ENCODE measurements at regions not wholly inside any gene's neighbourhood (a gene's known extent, or its start where the extent isn't known, plus 50 kb on each side); places are given as distances from the start of the nearest gene placed in this dataset.

DNA sequence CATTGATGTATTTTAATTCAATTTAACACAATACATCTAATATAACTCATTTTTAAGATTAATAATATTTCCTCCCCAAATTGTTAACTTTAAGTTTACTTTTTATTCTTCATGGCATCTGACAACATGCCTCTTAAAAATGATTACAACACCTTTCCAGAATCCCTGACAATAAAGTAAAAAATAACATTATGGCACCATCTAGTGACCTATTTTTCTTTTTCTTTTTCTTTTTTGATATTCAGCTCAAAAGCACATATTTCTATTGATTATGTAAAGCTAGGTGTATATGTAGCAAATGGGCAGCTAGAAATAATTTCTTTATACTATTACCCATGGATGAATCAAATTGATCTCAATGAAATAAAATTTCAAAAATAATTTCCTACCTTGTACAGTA lies 834.3 kb upstream of the CDH8 start:
- H3K4me1 ChIP-seq = peaks cover 0 to under 1% (median 0%) of the 10 kb centered on the region in 4 donors
- H3K4me3 ChIP-seq = no peak overlapping the region
- H3K36me3 ChIP-seq = no peaks in the 10 kb centered on the region
- H3K27ac ChIP-seq = no peak overlapping the region
- no peak for DNase-seq
- H3K9me3 ChIP-seq = no peaks in the 10 kb centered on the region
- TF ChIP-seq, protein P1, sequence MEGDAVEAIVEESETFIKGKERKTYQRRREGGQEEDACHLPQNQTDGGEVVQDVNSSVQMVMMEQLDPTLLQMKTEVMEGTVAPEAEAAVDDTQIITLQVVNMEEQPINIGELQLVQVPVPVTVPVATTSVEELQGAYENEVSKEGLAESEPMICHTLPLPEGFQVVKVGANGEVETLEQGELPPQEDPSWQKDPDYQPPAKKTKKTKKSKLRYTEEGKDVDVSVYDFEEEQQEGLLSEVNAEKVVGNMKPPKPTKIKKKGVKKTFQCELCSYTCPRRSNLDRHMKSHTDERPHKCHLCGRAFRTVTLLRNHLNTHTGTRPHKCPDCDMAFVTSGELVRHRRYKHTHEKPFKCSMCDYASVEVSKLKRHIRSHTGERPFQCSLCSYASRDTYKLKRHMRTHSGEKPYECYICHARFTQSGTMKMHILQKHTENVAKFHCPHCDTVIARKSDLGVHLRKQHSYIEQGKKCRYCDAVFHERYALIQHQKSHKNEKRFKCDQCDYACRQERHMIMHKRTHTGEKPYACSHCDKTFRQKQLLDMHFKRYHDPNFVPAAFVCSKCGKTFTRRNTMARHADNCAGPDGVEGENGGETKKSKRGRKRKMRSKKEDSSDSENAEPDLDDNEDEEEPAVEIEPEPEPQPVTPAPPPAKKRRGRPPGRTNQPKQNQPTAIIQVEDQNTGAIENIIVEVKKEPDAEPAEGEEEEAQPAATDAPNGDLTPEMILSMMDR (IDR thresholded peaks at IDR 0.05) = no peak
- no peak for TF ChIP-seq POLR2A (IDR thresholded peaks at IDR 0.05)
- intact Hi-C loops (cut with DNase I; ENCODE audit: low total_unique reads) = no loop called here
- no peaks in the 10 kb centered on the region for H3K27me3 ChIP-seq
- in situ Hi-C loops (cut with MboI; ENCODE audit: low pct_ligation_motif_present in 1 of 4, low pct_unique_long_range_greater_than_20kb in 1 of 4, low sequenced_read_pairs in 3 of 4) = no loop called here

DNA sequence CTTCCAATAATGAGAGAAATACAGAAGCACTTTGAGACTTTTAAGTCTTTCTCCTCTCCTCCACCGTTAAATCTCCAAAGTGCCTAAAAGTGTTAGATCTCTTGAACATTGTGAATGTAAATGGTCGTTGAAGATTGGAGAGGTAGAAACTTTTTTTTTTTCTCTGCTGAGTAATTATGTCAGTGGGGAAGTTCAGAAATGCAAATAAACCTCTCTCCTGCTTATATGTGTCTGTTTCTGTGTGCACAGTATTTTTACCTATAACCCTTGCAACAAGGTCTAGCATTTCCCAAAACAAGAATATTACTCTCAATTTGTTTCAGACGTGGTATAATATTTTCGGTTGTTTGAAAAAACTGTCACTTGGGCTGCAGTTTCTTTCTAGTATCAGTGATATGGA lies 833.6 kb upstream of the CDH8 start:
- no peaks in the 10 kb centered on the region for H3K4me1 ChIP-seq
- H3K36me3 ChIP-seq = no peaks in the 10 kb centered on the region
- H3K27ac ChIP-seq = no peak overlapping the region
- no peaks in the 10 kb centered on the region for H3K27me3 ChIP-seq
- no peaks in the 10 kb centered on the region for H3K9me3 ChIP-seq
- DNase-seq = no peak
- in situ Hi-C loops (cut with MboI; ENCODE audit: low pct_ligation_motif_present in 1 of 4, low pct_unique_long_range_greater_than_20kb in 1 of 4, low sequenced_read_pairs in 3 of 4) = no loop called here
- intact Hi-C loops (cut with DNase I; ENCODE audit: low total_unique reads) = no loop called here
- H3K4me3 ChIP-seq = no peak overlapping the region
- 44 to 53% methylated on average over 4 of the region's 4 CpGs for WGBS, 2 donors (ENCODE audit: low coverage in 1 of 2)
- TF ChIP-seq, protein P1 (IDR thresholded peaks at IDR 0.05) = no peak
- TF ChIP-seq POLR2A (IDR thresholded peaks at IDR 0.05) (no peak), EP300 (IDR thresholded peaks at IDR 0.05; ENCODE audit: low read depth) (no peak), POLR2AphosphoS5 (IDR thresholded peaks at IDR 0.05) (no peak)

DNA sequence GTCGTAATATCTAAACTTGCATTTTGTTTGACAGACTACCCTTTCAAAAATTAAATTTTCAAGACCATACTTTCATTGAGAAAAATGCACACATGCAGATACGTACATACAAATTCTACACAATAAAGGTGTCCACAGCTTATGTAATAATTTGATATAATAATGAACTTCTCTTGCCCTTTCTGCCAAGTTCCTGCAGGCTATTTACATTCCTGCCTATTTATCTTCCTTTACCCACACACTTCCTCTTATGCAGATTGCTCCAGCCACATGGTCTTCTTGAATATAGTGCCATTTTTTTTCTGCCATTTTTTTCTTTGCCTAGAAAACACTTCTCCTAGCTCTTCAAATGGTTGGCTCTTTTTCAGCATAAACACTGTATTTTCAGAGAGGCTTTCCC lies 826.9 kb upstream of the CDH8 start:
- Histone ChIP-seq H3K27me3 (no peaks in the 10 kb centered on the region), H3K36me3 (no peaks in the 10 kb centered on the region), H3K4me3 (no peak overlapping the region), H3K9me3 (no peaks in the 10 kb centered on the region), H3K4me1 (no peaks in the 10 kb centered on the region), H3K27ac (no peak overlapping the region)
- intact Hi-C loops (cut with DNase I; ENCODE audit: low total_unique reads) (no loop called here), in situ Hi-C loops (cut with MboI; ENCODE audit: low pct_ligation_motif_present in 1 of 4, low pct_unique_long_range_greater_than_20kb in 1 of 4, low sequenced_read_pairs in 3 of 4) (no loop called here)
- TF ChIP-seq, protein P1 (IDR thresholded peaks at IDR 0.05) = no peak
- TF ChIP-seq POLR2AphosphoS5 (IDR thresholded peaks at IDR 0.05) = no peak
- TF ChIP-seq EP300 (IDR thresholded peaks at IDR 0.05; ENCODE audit: low read depth) = no peak
- no peak for TF ChIP-seq POLR2A (IDR thresholded peaks at IDR 0.05)
- DNase-seq = no peak
- WGBS, 2 donors (ENCODE audit: low coverage in 1 of 2) = 77 to 89% methylated on average over 2 of the region's 2 CpGs

DNA sequence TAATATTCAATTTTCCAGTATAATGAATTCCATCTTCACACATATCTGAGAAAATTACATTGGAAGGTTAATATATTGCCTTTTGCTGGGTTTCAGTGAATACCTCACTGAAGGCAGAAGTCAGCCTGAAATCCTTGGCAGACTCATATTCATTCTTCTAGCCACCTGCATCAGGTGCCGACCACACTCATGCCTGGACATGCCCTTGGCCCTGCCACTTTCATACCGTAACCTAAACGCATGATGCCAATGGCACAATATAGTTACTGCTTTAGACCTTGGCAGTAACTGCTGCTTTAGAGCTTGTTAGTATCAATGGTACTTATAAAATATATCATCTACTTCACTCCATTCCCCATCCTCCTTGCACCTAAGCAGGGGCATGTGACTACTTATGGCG lies 817.6 kb upstream of the CDH8 start:
- in situ Hi-C loops (cut with MboI; ENCODE audit: low pct_ligation_motif_present in 1 of 4, low pct_unique_long_range_greater_than_20kb in 1 of 4, low sequenced_read_pairs in 3 of 4) = no loop called here
- 90 to 100% methylated on average over 4 of the region's 4 CpGs for WGBS, 2 donors (ENCODE audit: low coverage in 1 of 2)
- Histone ChIP-seq H3K4me1 (no peaks in the 10 kb centered on the region), H3K36me3 (no peaks in the 10 kb centered on the region), H3K4me3 (no peak overlapping the region), H3K27me3 (no peaks in the 10 kb centered on the region), H3K9me3 (no peaks in the 10 kb centered on the region), H3K27ac (no peak overlapping the region)
- DNase-seq = no peak
- TF ChIP-seq POLR2A (IDR thresholded peaks at IDR 0.05) = no peak
- no peak for TF ChIP-seq POLR2AphosphoS5 (IDR thresholded peaks at IDR 0.05)
- no peak for TF ChIP-seq EP300 (IDR thresholded peaks at IDR 0.05; ENCODE audit: low read depth)
- TF ChIP-seq, protein P1 (IDR thresholded peaks at IDR 0.05) = no peak
- intact Hi-C loops (cut with DNase I; ENCODE audit: low total_unique reads) = no loop called here

All from transverse colon (tissue), 4 donors.